NCI-H82 treated with DMSO at 0.1 percent for 48 hours (cell line): ENCODE measurements at regions not wholly inside any gene's neighbourhood (a gene's known extent, or its start where the extent isn't known, plus 50 kb on each side); places are given as distances from the start of the nearest gene placed in this dataset.

ENCODE experiments used
- DNase-seq: peaks from one replicate; lab custom pipeline; 2025; ENCODE audit not compliant: unreplicated experiment; lab: John Stamatoyannopoulos, UW

GRCh38 chr7:22565315-22565811 lies 65.4 kb upstream of the STEAP1B start:
- no peak for DNase-seq

GRCh38 chr7:22564511-22565045 lies 64.6 kb upstream of the STEAP1B start:
- DNase-seq = no peak

GRCh38 chr7:22563621-22564241 lies 63.7 kb upstream of the STEAP1B start:
- DNase-seq = no peak

GRCh38 chr7:22563032-22563501 lies 63.1 kb upstream of the STEAP1B start:
- DNase-seq = no peak

GRCh38 chr7:22561895-22562593 lies 62.1 kb upstream of the STEAP1B start:
- DNase-seq = no peak

GRCh38 chr7:22561321-22561811 lies 61.4 kb upstream of the STEAP1B start:
- no peak for DNase-seq

GRCh38 chr7:22559829-22560489 lies 60.0 kb upstream of the STEAP1B start:
- peak; percentile 52 for DNase-seq

- no peak for DNase-seq
These were observed 57.2 kb upstream of the STEAP1B start for GRCh38 chr7:22557167-22557566.

GRCh38 chr7:22555476-22555875 lies 55.5 kb upstream of the STEAP1B start:
- no peak for DNase-seq

- DNase-seq = no peak
These were observed 54.2 kb upstream of the STEAP1B start for GRCh38 chr7:22554184-22554583.

- DNase-seq = no peak
These were observed 52.0 kb upstream of the STEAP1B start for GRCh38 chr7:22551768-22552513.

GRCh38 chr7:22550514-22551030 lies 50.6 kb upstream of the STEAP1B start:
- DNase-seq = no peak

- no peak for DNase-seq
These were observed 49.9 kb upstream of the STEAP1B start for GRCh38 chr7:22549667-22550513.
